C4-2B (cell line): ENCODE measurements at regions not wholly inside any gene's neighbourhood (a gene's known extent, or its start where the extent isn't known, plus 50 kb on each side); places are given as distances from the start of the nearest gene placed in this dataset.

Experiments
- CTCF ChIP-seq: fragments of 450-650 bp; conservative IDR thresholded peaks from 2 replicates; pipeline ENCODE4 v1.5.1; 2017; ENCODE audit warnings: mild to moderate bottlenecking
- ZFX ChIP-seq: fragments of 450-650 bp; IDR thresholded peaks from 2 replicates; pipeline ENCODE4 v1.6.1; 2017

GRCh38 chr2:136284226-136285119 lies 166.5 kb upstream of the CXCR4 start:
- TF ChIP-seq CTCF = no peak
- TF ChIP-seq ZFX = no peak
